PC-3 (cell line): ENCODE measurements at regions not wholly inside any gene's neighbourhood (a gene's known extent, or its start where the extent isn't known, plus 50 kb on each side); places are given as distances from the start of the nearest gene placed in this dataset.

ENCODE experiments used
- ATAC-seq: fragments of 200-7000 bp; cut with Tn5 transposase; 2 replicates; pipeline ENCODE4 v1.9.1; 2020; ENCODE audit warnings: mild to moderate bottlenecking, moderate library complexity
- BruUV-seq: library from RNA; stranded (reverse); fragments of 400-500 nt; replicated peaks from 2 replicates; lab custom pipeline; 2021; lab: Mats Ljungman, UMichigan
- CTCF ChIA-PET: fragments of 300-600 bp; sonication (Branson Sonifier 250); formaldehyde crosslinking; loops from one replicate; lab custom pipeline; 2022; ENCODE audit warnings: antibody characterized with exemption; lab: Charles Lee
- POLR2A ChIA-PET: fragments of 300-600 bp; sonication (Branson Sonifier 250); formaldehyde crosslinking; loops from one replicate; lab custom pipeline; 2022; ENCODE audit warnings: antibody characterized with exemption; ENCODE audit not compliant: unreplicated experiment; lab: Charles Lee
- DNase-seq: peaks from one replicate; pipeline ENCODE4 v3.0.0-alpha.2; 2015
- H2AFZ ChIP-seq: fragments of 300-600 bp; sonication (generic); 2 replicates; pipeline ENCODE4 v1.6.0; 2016; ENCODE audit warnings: antibody characterized with exemption, low read length
- H3F3A ChIP-seq: fragments of 300-600 bp; sonication (generic); one replicate; pipeline ENCODE4 v1.6.0; 2017; ENCODE audit warnings: antibody characterized with exemption, low read length, control low read depth, mild to moderate bottlenecking; ENCODE audit not compliant: unreplicated experiment
- H3K27ac ChIP-seq: fragments of 300-600 bp; sonication (generic); 2 replicates; pipeline ENCODE4 v1.5.1; 2016; ENCODE audit warnings: mild to moderate bottlenecking, low read length
- H3K27me3 ChIP-seq: fragments of 300-600 bp; sonication (generic); 2 replicates; pipeline ENCODE4 v1.6.1; 2016; ENCODE audit warnings: low read length, mixed read lengths
- H3K36me3 ChIP-seq: fragments of 300-600 bp; sonication (generic); 2 replicates; pipeline ENCODE4 v1.6.1; 2016; ENCODE audit warnings: low read depth, mixed run types, low read length, mixed read lengths
- H3K4me1 ChIP-seq: fragments of 300-600 bp; sonication (generic); 2 replicates; pipeline ENCODE4 v1.5.1; 2016; ENCODE audit warnings: low read length; ENCODE audit not compliant: insufficient read depth
- H3K4me2 ChIP-seq: fragments of 300-600 bp; sonication (generic); 2 replicates; pipeline ENCODE4 v1.6.0; 2016; ENCODE audit warnings: low read length
- H3K4me3 ChIP-seq: fragments of 300-600 bp; sonication (generic); 2 replicates; pipeline ENCODE4 v1.5.1; 2016; ENCODE audit warnings: mild to moderate bottlenecking, low read length, mixed read lengths
- H3K79me2 ChIP-seq: fragments of 300-600 bp; sonication (generic); 2 replicates; pipeline ENCODE4 v1.6.1; 2017; ENCODE audit warnings: low read length, mixed read lengths
- H3K9ac ChIP-seq: fragments of 300-600 bp; sonication (generic); 2 replicates; pipeline ENCODE4 v1.6.0; 2016; ENCODE audit warnings: mild to moderate bottlenecking, low read length
- H3K9me2 ChIP-seq: fragments of 300-600 bp; sonication (generic); replicated peaks from 2 replicates; pipeline ENCODE4 v1.6.1; 2016; ENCODE audit warnings: mixed run types, low read length, mixed read lengths
- H3K9me3 ChIP-seq: fragments of 300-600 bp; sonication (generic); 2 replicates; pipeline ENCODE4 v1.6.1; 2016; ENCODE audit warnings: low read length, mixed read lengths
- H4K20me1 ChIP-seq: fragments of 300-600 bp; sonication (generic); 2 replicates; pipeline ENCODE4 v1.6.1; 2016; ENCODE audit warnings: low read length, mixed read lengths
- EZH2 ChIP-seq: fragments of 300-600 bp; sonication (generic); IDR thresholded peaks from one replicate; pipeline ENCODE4 v1.6.1; 2017; ENCODE audit warnings: antibody characterized with exemption, mild to moderate bottlenecking, low read length; ENCODE audit not compliant: unreplicated experiment
- EZH2phosphoT487 ChIP-seq: fragments of 300-600 bp; sonication (generic); IDR thresholded peaks from 2 replicates; pipeline ENCODE4 v1.6.1; 2018; ENCODE audit warnings: mild to moderate bottlenecking, antibody characterized with exemption, low read length, borderline replicate concordance
- intact Hi-C: fragments of 100-400 bp; cut with micrococcal nuclease; formaldehyde crosslinking; loops from 2 replicates; pipeline ENCODE4 v1.9.0; 2023
- TF ChIP-seq, protein P1 (sequence below): fragments of 300-600 bp; sonication (generic); conservative IDR thresholded peaks from 2 replicates; pipeline ENCODE4 v1.5.1; 2017; ENCODE audit warnings: antibody characterized with exemption, low read depth, mild to moderate bottlenecking, low read length

DNA sequence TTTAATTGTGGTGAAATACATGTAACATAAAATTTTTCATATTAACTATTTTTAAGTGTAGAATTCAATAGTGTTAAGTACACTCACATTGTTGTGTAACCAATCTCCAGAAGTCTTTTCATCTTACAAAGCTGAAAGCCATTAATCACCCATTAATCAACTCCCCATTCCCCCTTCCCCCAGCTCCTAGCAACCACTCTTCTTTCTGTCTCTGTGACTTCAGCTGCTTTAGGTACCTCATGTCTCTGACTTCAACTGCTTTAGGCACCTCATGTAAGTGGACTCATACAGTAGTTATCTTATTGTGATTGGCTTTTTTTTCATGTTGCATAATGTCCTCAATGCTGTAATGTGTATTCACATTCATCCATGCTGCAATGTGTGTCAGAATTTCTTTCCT is 150.8 kb upstream of the NTM start:
- Histone ChIP-seq H3K4me2 (no peak overlapping the region), H3K4me1 (no peaks in the 10 kb centered on the region), H3K79me2 (no peaks in the 10 kb centered on the region), H2AFZ (no peak overlapping the region), H3K27me3 (peaks cover 95% of the 10 kb centered on the region), H4K20me1 (no peaks in the 10 kb centered on the region), H3K9me3 (no peaks in the 10 kb centered on the region), H3K9ac (no peak overlapping the region), H3K27ac (no peak overlapping the region), H3K36me3 (no peaks in the 10 kb centered on the region), H3K9me2 (no peaks in the 10 kb centered on the region), H3F3A (no peaks in the 10 kb centered on the region), H3K4me3 (no peak overlapping the region)
- DNase-seq (no peak), ATAC-seq (no peak)
- BruUV-seq: no TSS peak
- POLR2A ChIA-PET: no interaction called here
- TF ChIP-seq EZH2: no peak
- no peak for TF ChIP-seq EZH2phosphoT487
- TF ChIP-seq, protein P1, sequence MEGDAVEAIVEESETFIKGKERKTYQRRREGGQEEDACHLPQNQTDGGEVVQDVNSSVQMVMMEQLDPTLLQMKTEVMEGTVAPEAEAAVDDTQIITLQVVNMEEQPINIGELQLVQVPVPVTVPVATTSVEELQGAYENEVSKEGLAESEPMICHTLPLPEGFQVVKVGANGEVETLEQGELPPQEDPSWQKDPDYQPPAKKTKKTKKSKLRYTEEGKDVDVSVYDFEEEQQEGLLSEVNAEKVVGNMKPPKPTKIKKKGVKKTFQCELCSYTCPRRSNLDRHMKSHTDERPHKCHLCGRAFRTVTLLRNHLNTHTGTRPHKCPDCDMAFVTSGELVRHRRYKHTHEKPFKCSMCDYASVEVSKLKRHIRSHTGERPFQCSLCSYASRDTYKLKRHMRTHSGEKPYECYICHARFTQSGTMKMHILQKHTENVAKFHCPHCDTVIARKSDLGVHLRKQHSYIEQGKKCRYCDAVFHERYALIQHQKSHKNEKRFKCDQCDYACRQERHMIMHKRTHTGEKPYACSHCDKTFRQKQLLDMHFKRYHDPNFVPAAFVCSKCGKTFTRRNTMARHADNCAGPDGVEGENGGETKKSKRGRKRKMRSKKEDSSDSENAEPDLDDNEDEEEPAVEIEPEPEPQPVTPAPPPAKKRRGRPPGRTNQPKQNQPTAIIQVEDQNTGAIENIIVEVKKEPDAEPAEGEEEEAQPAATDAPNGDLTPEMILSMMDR: no peak
- intact Hi-C loops: no loop called here
- CTCF ChIA-PET: no interaction called here

DNA sequence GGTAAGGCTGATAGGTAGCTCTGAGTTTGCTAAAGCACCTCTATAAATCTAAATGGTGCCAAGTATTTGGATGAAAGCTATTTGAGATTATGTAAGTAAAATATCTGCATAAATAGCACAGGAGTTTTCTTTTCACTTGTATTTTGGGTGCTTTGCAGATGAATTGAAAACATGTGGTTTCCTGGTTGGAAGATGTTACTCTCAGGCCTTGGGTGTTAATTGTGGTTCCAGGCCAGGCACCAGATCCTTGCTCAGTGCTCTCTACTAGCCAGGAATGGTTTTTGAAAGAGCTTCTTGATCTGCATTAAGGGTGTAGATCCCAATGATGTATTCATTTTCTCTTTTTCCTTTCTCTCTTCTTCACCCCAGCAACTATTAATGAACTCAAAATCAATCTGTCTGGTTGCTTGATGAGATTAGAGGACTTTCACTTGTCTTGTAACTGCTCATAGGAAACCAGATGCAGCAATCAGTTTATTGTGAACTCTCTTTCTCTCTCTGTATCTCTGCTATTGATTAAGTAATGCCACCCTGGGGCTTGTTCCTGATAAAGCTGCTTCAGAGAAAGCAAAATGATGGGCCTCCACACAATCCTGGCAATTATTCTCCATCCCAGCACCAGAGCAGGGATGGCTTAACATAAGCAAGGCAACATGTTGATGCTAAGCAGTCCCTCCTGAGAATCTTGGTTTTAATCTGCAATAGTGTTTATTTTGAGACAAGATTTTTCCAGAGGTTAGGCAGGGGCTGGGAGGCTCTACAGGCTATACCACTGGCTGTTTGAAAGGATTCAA is 147.0 kb upstream of the NTM start:
- H3K27ac ChIP-seq: no peak overlapping the region
- intact Hi-C loops: no loop called here
- no peak for TF ChIP-seq EZH2phosphoT487
- TF ChIP-seq, protein P1: no peak
- TF ChIP-seq EZH2: no peak
- H3K27me3 ChIP-seq: peaks cover 81% of the 10 kb centered on the region
- H3K79me2 ChIP-seq: no peaks in the 10 kb centered on the region
- BruUV-seq: no TSS peak
- H3K9me3 ChIP-seq: no peaks in the 10 kb centered on the region
- no peaks in the 10 kb centered on the region for H3K36me3 ChIP-seq
- ChIA-PET CTCF (interaction anchor here (0.6 kb wide), 1 partner anchor 159 kb away, joined by 3 read pairs; no protein-coding TSS in a partner anchor), POLR2A (no interaction called here)
- no peaks in the 10 kb centered on the region for H3K4me1 ChIP-seq
- ATAC-seq: no peak
- no peak overlapping the region for H2AFZ ChIP-seq
- H3K9ac ChIP-seq: no peak overlapping the region
- DNase-seq: no peak
- H3F3A ChIP-seq: no peaks in the 10 kb centered on the region
- H3K4me2 ChIP-seq: no peak overlapping the region
- no peaks in the 10 kb centered on the region for H4K20me1 ChIP-seq
- no peak overlapping the region for H3K4me3 ChIP-seq
- no peaks in the 10 kb centered on the region for H3K9me2 ChIP-seq

DNA sequence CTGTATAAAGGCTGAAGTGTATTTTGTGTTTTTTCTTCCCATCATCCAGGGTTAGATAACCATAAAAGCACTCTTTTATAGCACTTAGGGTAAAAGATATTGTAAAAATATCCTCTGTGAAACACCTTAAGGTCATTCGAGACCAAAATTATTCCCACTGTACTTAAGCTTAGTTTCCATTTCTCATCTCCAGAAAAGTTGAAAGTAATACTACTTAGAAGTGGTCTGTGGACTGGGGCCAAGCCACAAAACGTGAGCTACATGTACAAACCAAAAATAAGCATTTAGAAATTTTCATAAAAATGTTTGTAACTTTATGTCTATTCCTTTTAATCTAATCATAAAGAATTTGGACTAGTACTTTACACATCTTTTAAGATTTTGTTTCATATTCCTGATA is 142.0 kb upstream of the NTM start:
- Histone ChIP-seq H3K79me2 (no peaks in the 10 kb centered on the region), H3K27me3 (peaks cover 79% of the 10 kb centered on the region), H3K9me2 (no peaks in the 10 kb centered on the region), H4K20me1 (no peaks in the 10 kb centered on the region), H3K36me3 (no peaks in the 10 kb centered on the region), H3K9me3 (no peaks in the 10 kb centered on the region), H2AFZ (no peak overlapping the region), H3K4me2 (no peak overlapping the region), H3K4me1 (no peaks in the 10 kb centered on the region), H3K9ac (no peak overlapping the region), H3K4me3 (no peak overlapping the region), H3F3A (no peaks in the 10 kb centered on the region), H3K27ac (no peak overlapping the region)
- CTCF ChIA-PET: no interaction called here
- TF ChIP-seq, protein P1: no peak
- TF ChIP-seq EZH2 (no peak), EZH2phosphoT487 (no peak)
- no peak for DNase-seq
- intact Hi-C loops: no loop called here
- BruUV-seq: no TSS peak
- POLR2A ChIA-PET: no interaction called here
- ATAC-seq: no peak
